Endothelial cell (in vitro differentiated cells): ENCODE measurements at regions not wholly inside any gene's neighbourhood (a gene's known extent, or its start where the extent isn't known, plus 50 kb on each side); places are given as distances from the start of the nearest gene placed in this dataset.

Source experiments
- DNase-seq: peaks from one replicate; pipeline ENCODE4 v3.0.0; 2021; ENCODE audit warnings: low spot score
- H3K27ac Mint-ChIP-seq: one replicate; pipeline ENCODE4 v1.8.0; 2021; ENCODE audit warnings: mixed read lengths, inconsistent platforms; ENCODE audit not compliant: unreplicated experiment
- H3K27me3 Mint-ChIP-seq: one replicate; pipeline ENCODE4 v1.8.0; 2021; ENCODE audit warnings: mild to moderate bottlenecking, moderate library complexity, mixed read lengths, inconsistent platforms; ENCODE audit not compliant: unreplicated experiment
- H3K36me3 Mint-ChIP-seq: one replicate; pipeline ENCODE4 v1.8.0; 2021; ENCODE audit warnings: mild to moderate bottlenecking, low read depth, mixed read lengths, inconsistent platforms; ENCODE audit not compliant: unreplicated experiment
- H3K4me1 Mint-ChIP-seq: one replicate; pipeline ENCODE4 v1.8.0; 2021; ENCODE audit warnings: mild to moderate bottlenecking, mixed read lengths, inconsistent platforms; ENCODE audit not compliant: unreplicated experiment
- H3K4me3 Mint-ChIP-seq: one replicate; pipeline ENCODE4 v1.8.0; 2021; ENCODE audit warnings: mild to moderate bottlenecking, mixed read lengths, inconsistent platforms; ENCODE audit not compliant: unreplicated experiment
- H3K9me3 Mint-ChIP-seq: one replicate; pipeline ENCODE4 v1.8.0; 2021; ENCODE audit warnings: mixed read lengths, inconsistent platforms; ENCODE audit not compliant: unreplicated experiment
- CTCF ChIP-seq: fragments of 200-600 bp; sonication (generic); IDR thresholded peaks from one replicate; pipeline ENCODE4 v1.5.0; 2021; ENCODE audit warnings: antibody characterized with exemption; ENCODE audit not compliant: unreplicated experiment

GRCh38 chr5:82426464-82427154, 148.5 kb upstream of the RPS23 start:
- no peak for TF ChIP-seq CTCF
- no peak overlapping the region for H3K27ac Mint-ChIP-seq
- no peaks in the 10 kb centered on the region for H3K36me3 Mint-ChIP-seq
- H3K27me3 Mint-ChIP-seq = no peaks in the 10 kb centered on the region
- H3K9me3 Mint-ChIP-seq = no peaks in the 10 kb centered on the region
- no peak overlapping the region for H3K4me3 Mint-ChIP-seq
- H3K4me1 Mint-ChIP-seq = peaks cover 4% of the 10 kb centered on the region
- no peak for DNase-seq

- H3K36me3 Mint-ChIP-seq = no peaks in the 10 kb centered on the region
- TF ChIP-seq CTCF = no peak
- H3K27me3 Mint-ChIP-seq = no peaks in the 10 kb centered on the region
- DNase-seq = no peak
- H3K9me3 Mint-ChIP-seq = no peaks in the 10 kb centered on the region
- no peak overlapping the region for H3K4me3 Mint-ChIP-seq
- peaks cover 4% of the 10 kb centered on the region for H3K4me1 Mint-ChIP-seq
- no peak overlapping the region for H3K27ac Mint-ChIP-seq
These were observed 147.4 kb upstream of the RPS23 start for GRCh38 chr5:82425591-82425990.

GRCh38 chr5:82424211-82424610, 146.1 kb upstream of the RPS23 start:
- TF ChIP-seq CTCF = no peak
- Mint-ChIP-seq H3K4me1 (peaks cover 4% of the 10 kb centered on the region), H3K27me3 (no peaks in the 10 kb centered on the region), H3K9me3 (no peaks in the 10 kb centered on the region), H3K4me3 (no peak overlapping the region), H3K27ac (no peak overlapping the region), H3K36me3 (no peaks in the 10 kb centered on the region)
- no peak for DNase-seq

- no peaks in the 10 kb centered on the region for H3K9me3 Mint-ChIP-seq
- peaks cover 4% of the 10 kb centered on the region for H3K4me1 Mint-ChIP-seq
- H3K36me3 Mint-ChIP-seq = no peaks in the 10 kb centered on the region
These were observed 144.6 kb upstream of the RPS23 start for GRCh38 chr5:82422751-82423181.

More at GRCh38 chr5:82422751-82423181, 144.6 kb upstream of the RPS23 start:
- no peak for TF ChIP-seq CTCF
- H3K27me3 Mint-ChIP-seq = no peaks in the 10 kb centered on the region
- no peak for DNase-seq
- no peak overlapping the region for H3K27ac Mint-ChIP-seq
- H3K4me3 Mint-ChIP-seq = no peak overlapping the region
